Activated T-cell treated with anti-CD3 and anti-CD28 coated beads, Interleukin-2, amount 50 U/mL, for 24 hours (primary cell): ENCODE measurements at regions not wholly inside any gene's neighbourhood (a gene's known extent, or its start where the extent isn't known, plus 50 kb on each side); places are given as distances from the start of the nearest gene placed in this dataset.
"Not testable (repeated sequence)": the region's sequence is repeated elsewhere in the genome, so short reads cannot be mapped to it uniquely, and the experiment has no call there.

Experiments used
- DNase-seq: peaks from one replicate; pipeline ENCODE4 v3.0.0-alpha.2; 2020
- H3K27ac Mint-ChIP-seq: 2 replicates; pipeline ENCODE4 v1.8.0; 2020; ENCODE audit warnings: mild to moderate bottlenecking, mixed read lengths
- H3K27me3 Mint-ChIP-seq: 2 replicates; pipeline ENCODE4 v1.8.0; 2020; ENCODE audit warnings: mixed read lengths
- H3K36me3 Mint-ChIP-seq: 2 replicates; pipeline ENCODE4 v1.8.0; 2020; ENCODE audit warnings: low read depth, mixed read lengths
- H3K4me1 Mint-ChIP-seq: 2 replicates; pipeline ENCODE4 v1.8.0; 2020; ENCODE audit warnings: low read depth, mixed read lengths
- H3K4me3 Mint-ChIP-seq: 2 replicates; pipeline ENCODE4 v1.8.0; 2020; ENCODE audit warnings: mild to moderate bottlenecking, moderate library complexity, mixed read lengths
- H3K9me3 Mint-ChIP-seq: 2 replicates; pipeline ENCODE4 v1.8.0; 2020; ENCODE audit warnings: mixed read lengths

- Mint-ChIP-seq H3K27me3 (no peaks in the 10 kb centered on the region), H3K36me3 (no peaks in the 10 kb centered on the region), H3K9me3 (no peaks in the 10 kb centered on the region), H3K4me3 (no peak overlapping the region), H3K27ac (no peak overlapping the region), H3K4me1 (no peaks in the 10 kb centered on the region)
- DNase-seq, result no peak
These were observed 143.3 kb upstream of the KRAS start for GRCh38 chr12:25394025-25394424.

- not testable (repeated sequence) for DNase-seq, H3K36me3 Mint-ChIP-seq, H3K27me3 Mint-ChIP-seq, H3K4me3 Mint-ChIP-seq, H3K27ac Mint-ChIP-seq, H3K9me3 Mint-ChIP-seq
- peaks cover 23% of the 10 kb centered on the region for H3K4me1 Mint-ChIP-seq
These were observed 140.6 kb upstream of the KRAS start for GRCh38 chr12:25391346-25391745.

- Mint-ChIP-seq H3K27ac (peak overlapping the region; percentile 74), H3K27me3 (no peaks in the 10 kb centered on the region), H3K9me3 (peaks cover 2% of the 10 kb centered on the region), H3K4me3 (peak overlapping the region; percentile 6), H3K4me1 (peaks cover 49% of the 10 kb centered on the region), H3K36me3 (peaks cover 2% of the 10 kb centered on the region)
- DNase-seq, result no peak
These were observed 137.5 kb upstream of the KRAS start for GRCh38 chr12:25388183-25388582.

GRCh38 chr12:25387732-25388050 lies 137.0 kb upstream of the KRAS start:
- H3K27me3 Mint-ChIP-seq, result no peaks in the 10 kb centered on the region
- H3K4me1 Mint-ChIP-seq, result peaks cover 54% of the 10 kb centered on the region
- peak overlapping the region; percentile 74 for H3K27ac Mint-ChIP-seq
- no peak for DNase-seq
- peaks cover 2% of the 10 kb centered on the region for H3K36me3 Mint-ChIP-seq
- H3K4me3 Mint-ChIP-seq, result peak overlapping the region; percentile 61
- H3K9me3 Mint-ChIP-seq, result peaks cover 2% of the 10 kb centered on the region

- peak; percentile 70 for DNase-seq
- Mint-ChIP-seq H3K27me3 (no peaks in the 10 kb centered on the region), H3K4me3 (peak overlapping the region; percentile 88), H3K27ac (peak overlapping the region; percentile 99), H3K4me1 (peaks cover 60% of the 10 kb centered on the region), H3K36me3 (peaks cover 2% of the 10 kb centered on the region), H3K9me3 (peaks cover 2% of the 10 kb centered on the region)
These were observed 136.4 kb upstream of the KRAS start for GRCh38 chr12:25386831-25387731.

GRCh38 chr12:25384893-25385248 lies 134.1 kb upstream of the KRAS start:
- Mint-ChIP-seq H3K27me3 (no peaks in the 10 kb centered on the region), H3K4me3 (peak overlapping the region; percentile 88), H3K27ac (peak overlapping the region; percentile 99), H3K36me3 (peaks cover 2% of the 10 kb centered on the region), H3K4me1 (peaks cover 67% of the 10 kb centered on the region), H3K9me3 (peaks cover 2% of the 10 kb centered on the region)
- no peak for DNase-seq

GRCh38 chr12:25384038-25384892 lies 133.5 kb upstream of the KRAS start:
- peaks cover 2% of the 10 kb centered on the region for H3K9me3 Mint-ChIP-seq
- no peak for DNase-seq
- peak overlapping the region; percentile 88 for H3K4me3 Mint-ChIP-seq
- peaks cover 2% of the 10 kb centered on the region for H3K36me3 Mint-ChIP-seq
- H3K27me3 Mint-ChIP-seq, result no peaks in the 10 kb centered on the region
- peaks cover 69% of the 10 kb centered on the region for H3K4me1 Mint-ChIP-seq
- peak overlapping the region; percentile 99 for H3K27ac Mint-ChIP-seq

- Mint-ChIP-seq H3K4me3 (no peak overlapping the region), H3K36me3 (peaks cover 2% of the 10 kb centered on the region), H3K27me3 (no peaks in the 10 kb centered on the region), H3K9me3 (peaks cover 2% of the 10 kb centered on the region), H3K27ac (no peak overlapping the region), H3K4me1 (peaks cover 72% of the 10 kb centered on the region)
- DNase-seq, result no peak
These were observed 131.8 kb upstream of the KRAS start for GRCh38 chr12:25382311-25383106.

- Mint-ChIP-seq H3K9me3 (no peaks in the 10 kb centered on the region), H3K36me3 (no peaks in the 10 kb centered on the region), H3K4me3 (peak overlapping the region; percentile 11), H3K27me3 (no peaks in the 10 kb centered on the region), H3K27ac (peak overlapping the region; percentile 72), H3K4me1 (peaks cover 70% of the 10 kb centered on the region)
- DNase-seq, result no peak
These were observed 126.9 kb upstream of the KRAS start for GRCh38 chr12:25377469-25378177.

GRCh38 chr12:25376985-25377384 lies 126.3 kb upstream of the KRAS start:
- Mint-ChIP-seq H3K27ac (peak overlapping the region; percentile 72), H3K4me3 (peak overlapping the region; percentile 20), H3K4me1 (peaks cover 68% of the 10 kb centered on the region), H3K27me3 (no peaks in the 10 kb centered on the region), H3K9me3 (no peaks in the 10 kb centered on the region), H3K36me3 (no peaks in the 10 kb centered on the region)
- DNase-seq, result no peak

- Mint-ChIP-seq H3K4me1 (peaks cover 70% of the 10 kb centered on the region), H3K9me3 (no peaks in the 10 kb centered on the region), H3K4me3 (no peak overlapping the region), H3K27me3 (no peaks in the 10 kb centered on the region), H3K27ac (no peak overlapping the region), H3K36me3 (no peaks in the 10 kb centered on the region)
- no peak for DNase-seq
These were observed 125.7 kb upstream of the KRAS start for GRCh38 chr12:25376407-25376806.

GRCh38 chr12:25372969-25373817 lies 122.5 kb upstream of the KRAS start:
- DNase-seq, result no peak
- H3K27ac Mint-ChIP-seq, result peak overlapping the region; percentile 44
- H3K27me3 Mint-ChIP-seq, result no peaks in the 10 kb centered on the region
- no peaks in the 10 kb centered on the region for H3K36me3 Mint-ChIP-seq
- H3K4me1 Mint-ChIP-seq, result peaks cover 55% of the 10 kb centered on the region
- no peaks in the 10 kb centered on the region for H3K9me3 Mint-ChIP-seq
- peak overlapping the region; percentile 15 for H3K4me3 Mint-ChIP-seq

GRCh38 chr12:25372002-25372401 lies 121.3 kb upstream of the KRAS start:
- H3K27ac Mint-ChIP-seq, result no peak overlapping the region

More at GRCh38 chr12:25372002-25372401, 121.3 kb upstream of the KRAS start:
- H3K27me3 Mint-ChIP-seq, result no peaks in the 10 kb centered on the region
- no peak for DNase-seq
- H3K4me1 Mint-ChIP-seq, result peaks cover 43% of the 10 kb centered on the region
- no peaks in the 10 kb centered on the region for H3K36me3 Mint-ChIP-seq
- H3K4me3 Mint-ChIP-seq, result no peak overlapping the region
- no peaks in the 10 kb centered on the region for H3K9me3 Mint-ChIP-seq
